HG03442 (cell line): ENCODE measurements at regions not wholly inside any gene's neighbourhood (a gene's known extent, or its start where the extent isn't known, plus 50 kb on each side); places are given as distances from the start of the nearest gene placed in this dataset.
"Not testable (repeated sequence)": the region's sequence is repeated elsewhere in the genome, so short reads cannot be mapped to it uniquely, and the experiment has no call there.

Source experiments
- ATAC-seq: cut with Tn5 transposase; IDR thresholded peaks from one replicate; pipeline ENCODE4 v1.9.1; 2021; ENCODE audit warnings: mild to moderate bottlenecking, moderate library complexity; ENCODE audit not compliant: unreplicated experiment

GRCh38 chr4:177235026-177235425 lies 74.6 kb upstream of the NEIL3 start:
- no peak for ATAC-seq

GRCh38 chr4:177236886-177237285 lies 72.8 kb upstream of the NEIL3 start:
- ATAC-seq: no peak

GRCh38 chr4:177237291-177237690 lies 72.4 kb upstream of the NEIL3 start:
- ATAC-seq: no peak

- no peak for ATAC-seq
These were observed 70.2 kb upstream of the NEIL3 start for GRCh38 chr4:177239477-177239876.

GRCh38 chr4:177239878-177240277 lies 69.8 kb upstream of the NEIL3 start:
- no peak for ATAC-seq

- no peak for ATAC-seq
These were observed 66.9 kb upstream of the NEIL3 start for GRCh38 chr4:177242651-177243286.

GRCh38 chr4:177246641-177247584 lies 62.8 kb upstream of the NEIL3 start:
- ATAC-seq: no peak

GRCh38 chr4:177250056-177250696 lies 59.5 kb upstream of the NEIL3 start:
- ATAC-seq: peak; percentile 99

- no peak for ATAC-seq
These were observed 58.4 kb upstream of the NEIL3 start for GRCh38 chr4:177251237-177251636.

- ATAC-seq: no peak
These were observed 54.3 kb upstream of the NEIL3 start for GRCh38 chr4:177255359-177255758.

GRCh38 chr4:177256950-177257349 lies 52.7 kb upstream of the NEIL3 start:
- ATAC-seq: no peak

- ATAC-seq: not testable (repeated sequence)
These were observed 50.2 kb upstream of the NEIL3 start for GRCh38 chr4:177259466-177259865.
